ENCODE measurements at regions not wholly inside any gene's neighbourhood (a gene's known extent, or its start where the extent isn't known, plus 50 kb on each side); places are given as distances from the start of the nearest gene placed in this dataset.
A peak's percentile ranks its signal among the peaks of the same experiment; 100 is the strongest.

- DNase-seq = no peak
These were observed 119.9 kb downstream of the FAM43A start for GRCh38 chr3:194805546-194805945.

- DNase-seq = peak; percentile 10
These were observed 121.4 kb downstream of the FAM43A start for GRCh38 chr3:194806991-194807630.

GRCh38 chr3:194808640-194809097 lies 123.0 kb downstream of the FAM43A start:
- DNase-seq = peak; percentile 20

GRCh38 chr3:194809382-194809781 lies 123.7 kb downstream of the FAM43A start:
- no peak for DNase-seq

GRCh38 chr3:194810076-194810475 lies 124.4 kb downstream of the FAM43A start:
- DNase-seq = no peak

GRCh38 chr3:194811118-194811517 lies 125.4 kb downstream of the FAM43A start:
- DNase-seq = no peak

GRCh38 chr3:194812176-194812575 lies 126.5 kb downstream of the FAM43A start:
- DNase-seq = no peak

GRCh38 chr3:194814878-194815357 lies 129.2 kb downstream of the FAM43A start:
- no peak for DNase-seq

- DNase-seq = no peak
These were observed 131.3 kb downstream of the FAM43A start for GRCh38 chr3:194816748-194817591.

GRCh38 chr3:194817592-194817930 lies 131.9 kb downstream of the FAM43A start:
- no peak for DNase-seq

- no peak for DNase-seq
These were observed 132.3 kb downstream of the FAM43A start for GRCh38 chr3:194817936-194818335.

- DNase-seq = no peak
These were observed 138.4 kb downstream of the FAM43A start for GRCh38 chr3:194824100-194824499.

- DNase-seq = peak; percentile 68
These were observed 139.0 kb downstream of the FAM43A start for GRCh38 chr3:194824701-194825111.

GRCh38 chr3:194826594-194826993 lies 140.9 kb downstream of the FAM43A start:
- no peak for DNase-seq

GRCh38 chr3:194827486-194827885 lies 141.8 kb downstream of the FAM43A start:
- DNase-seq = no peak

- DNase-seq = peak; percentile 65
These were observed 142.4 kb downstream of the FAM43A start for GRCh38 chr3:194828116-194828515.

GRCh38 chr3:194828926-194829325 lies 143.2 kb downstream of the FAM43A start:
- no peak for DNase-seq

GRCh38 chr3:194830401-194830800 lies 144.7 kb downstream of the FAM43A start:
- no peak for DNase-seq

GRCh38 chr3:194830978-194831377 lies 145.3 kb downstream of the FAM43A start:
- DNase-seq = no peak

GRCh38 chr3:194832346-194833104 lies 146.8 kb downstream of the FAM43A start:
- DNase-seq = no peak

- no peak for DNase-seq
These were observed 147.6 kb downstream of the FAM43A start for GRCh38 chr3:194833114-194833910.

- no peak for DNase-seq
These were observed 151.0 kb downstream of the FAM43A start for GRCh38 chr3:194836661-194837060.

All from fibroblast of skin of back (primary cell).